VCaP (cell line): ENCODE measurements at regions not wholly inside any gene's neighbourhood (a gene's known extent, or its start where the extent isn't known, plus 50 kb on each side); places are given as distances from the start of the nearest gene placed in this dataset.

ENCODE experiments used
- H3K27ac ChIP-seq: fragments of 450-650 bp; 2 replicates; pipeline ENCODE4 v1.5.1; 2017
- CTCF ChIP-seq: fragments of 450-650 bp; conservative IDR thresholded peaks from 2 replicates; pipeline ENCODE4 v1.5.1; 2017; ENCODE audit warnings: mild to moderate bottlenecking, moderate library complexity

- TF ChIP-seq CTCF = no peak
- no peak overlapping the region for H3K27ac ChIP-seq
These were observed 425.6 kb downstream of the SHANK2 start for GRCh38 chr11:70826541-70827335.

- no peak for TF ChIP-seq CTCF
- no peak overlapping the region for H3K27ac ChIP-seq
These were observed 423.7 kb downstream of the SHANK2 start for GRCh38 chr11:70828593-70829082.

- no peak for TF ChIP-seq CTCF
- no peak overlapping the region for H3K27ac ChIP-seq
These were observed 423.1 kb downstream of the SHANK2 start for GRCh38 chr11:70829134-70829885.

- no peak overlapping the region for H3K27ac ChIP-seq
- no peak for TF ChIP-seq CTCF
These were observed 422.5 kb downstream of the SHANK2 start for GRCh38 chr11:70829886-70830272.

- H3K27ac ChIP-seq = no peak overlapping the region
- TF ChIP-seq CTCF = no peak
These were observed 419.4 kb downstream of the SHANK2 start for GRCh38 chr11:70833011-70833410.

GRCh38 chr11:70833554-70833953 is 418.8 kb downstream of the SHANK2 start:
- no peak for TF ChIP-seq CTCF
- no peak overlapping the region for H3K27ac ChIP-seq

- H3K27ac ChIP-seq = no peak overlapping the region
- no peak for TF ChIP-seq CTCF
These were observed 418.0 kb downstream of the SHANK2 start for GRCh38 chr11:70834277-70834940.
